PC-9 (cell line): ENCODE measurements at regions not wholly inside any gene's neighbourhood (a gene's known extent, or its start where the extent isn't known, plus 50 kb on each side); places are given as distances from the start of the nearest gene placed in this dataset.

ENCODE experiments used
- BruUV-seq: library from RNA; stranded (reverse); fragments of 400-500 nt; replicated peaks from 2 replicates; lab custom pipeline; 2021; lab: Mats Ljungman, UMichigan
- CTCF ChIA-PET: fragments of 300-600 bp; sonication (Branson Sonifier 250); formaldehyde crosslinking; loops from one replicate; lab custom pipeline; 2022; ENCODE audit warnings: antibody characterized with exemption; lab: Charles Lee
- POLR2A ChIA-PET: fragments of 300-600 bp; sonication (Branson Sonifier 250); formaldehyde crosslinking; loops from one replicate; lab custom pipeline; 2022; ENCODE audit warnings: antibody characterized with exemption; ENCODE audit not compliant: unreplicated experiment; lab: Charles Lee
- DNase-seq, 2 experiments: peaks; one replicate each; pipeline versions ENCODE4 v3.0.0 to v3.0.0-alpha.2; 2015 to 2022; ENCODE audit warnings: mixed read lengths in 1 of 2
- H2AFZ ChIP-seq: fragments of 200-600 bp; sonication (generic); 2 replicates; pipeline ENCODE4 v1.8.1; 2017; ENCODE audit warnings: antibody characterized with exemption
- H3F3A ChIP-seq: fragments of 200-600 bp; sonication (generic); 2 replicates; pipeline ENCODE4 v1.8.1; 2017; ENCODE audit warnings: antibody characterized with exemption, mild to moderate bottlenecking, low read depth; ENCODE audit not compliant: insufficient read depth
- H3K27ac ChIP-seq: fragments of 200-600 bp; sonication (generic); 2 replicates; pipeline ENCODE4 v1.6.1; 2016; ENCODE audit warnings: mixed run types
- H3K27me3 ChIP-seq: fragments of 200-600 bp; sonication (generic); 2 replicates; pipeline ENCODE4 v1.6.1; 2016; ENCODE audit warnings: low read depth, mixed run types; ENCODE audit not compliant: insufficient read depth
- H3K36me3 ChIP-seq: fragments of 200-600 bp; sonication (generic); 2 replicates; pipeline ENCODE4 v1.6.1; 2016; ENCODE audit warnings: low read depth, mixed run types
- H3K4me1 ChIP-seq: fragments of 200-600 bp; sonication (generic); replicated peaks from 2 replicates; pipeline ENCODE4 v1.6.1; 2016; ENCODE audit warnings: mixed run types; ENCODE audit not compliant: insufficient read depth
- H3K4me2 ChIP-seq: fragments of 200-600 bp; sonication (generic); 2 replicates; pipeline ENCODE4 v1.6.1; 2017; ENCODE audit warnings: mixed run types
- H3K4me3 ChIP-seq: fragments of 200-600 bp; sonication (generic); 2 replicates; pipeline ENCODE4 v1.6.1; 2016; ENCODE audit warnings: mixed run types
- H3K79me2 ChIP-seq: fragments of 200-600 bp; sonication (generic); 2 replicates; pipeline ENCODE4 v1.6.1; 2017; ENCODE audit warnings: low read depth, mixed run types
- H3K9me2 ChIP-seq: fragments of 200-600 bp; sonication (generic); 2 replicates; pipeline ENCODE4 v1.8.1; 2017; ENCODE audit warnings: mild to moderate bottlenecking; ENCODE audit not compliant: insufficient read depth
- H3K9me3 ChIP-seq: fragments of 200-600 bp; sonication (generic); 2 replicates; pipeline ENCODE4 v1.8.1; 2016; ENCODE audit warnings: low read depth; ENCODE audit not compliant: insufficient read depth
- H4K20me1 ChIP-seq: fragments of 200-600 bp; sonication (generic); 2 replicates; pipeline ENCODE4 v1.8.1; 2017; ENCODE audit not compliant: insufficient read depth
- CTCF ChIP-seq: fragments of 200-600 bp; sonication (generic); conservative IDR thresholded peaks from 2 replicates; pipeline ENCODE4 v1.6.1; 2017; ENCODE audit warnings: mixed run types, antibody characterized with exemption, mild to moderate bottlenecking, moderate library complexity
- EZH2 ChIP-seq: fragments of 200-600 bp; sonication (generic); IDR thresholded peaks from 2 replicates; pipeline ENCODE4 v1.8.0; 2017; ENCODE audit warnings: antibody characterized with exemption, low read depth
- intact Hi-C: fragments of 100-400 bp; cut with micrococcal nuclease; formaldehyde crosslinking; loops from one replicate; pipeline ENCODE4 v1.10.0; 2022; ENCODE audit not compliant: unreplicated experiment

- no peaks in the 10 kb centered on the region for H3K9me3 ChIP-seq
- no peak overlapping the region for H3K27ac ChIP-seq
- peak overlapping the region; percentile 20; the same call in 1 of the 2 replicates for H3K4me2 ChIP-seq
- no peaks in the 10 kb centered on the region for H4K20me1 ChIP-seq
- H3K9me2 ChIP-seq = no peaks in the 10 kb centered on the region
- no peak overlapping the region for H3K4me3 ChIP-seq
- CTCF ChIA-PET = no interaction called here
- no peaks in the 10 kb centered on the region for H3K27me3 ChIP-seq
- H2AFZ ChIP-seq = peak overlapping the region; percentile 52; the same call in 1 of the 2 replicates
- no peak for TF ChIP-seq EZH2
- TF ChIP-seq CTCF = no peak
- H3K79me2 ChIP-seq = no peaks in the 10 kb centered on the region
- no peaks in the 10 kb centered on the region for H3K36me3 ChIP-seq
- H3K4me1 ChIP-seq = peaks cover 11% of the 10 kb centered on the region
- no peak for DNase-seq
- intact Hi-C loops = no loop called here
- POLR2A ChIA-PET = no interaction called here
- 0 out of 2 replicates have a peak, but pooled peaks cover 6% of the 10 kb centered on the region for H3F3A ChIP-seq
- no TSS peak for BruUV-seq
Measured at GRCh38 chr17:72305472-72305871, 184.7 kb downstream of the SOX9 start.

- ChIA-PET CTCF (no interaction called here), POLR2A (no interaction called here)
- Histone ChIP-seq H3K4me3 (no peak overlapping the region), H3K9me2 (no peaks in the 10 kb centered on the region), H4K20me1 (no peaks in the 10 kb centered on the region), H3K27me3 (no peaks in the 10 kb centered on the region), H3K27ac (no peak overlapping the region), H3K4me1 (peaks cover 11% of the 10 kb centered on the region), H3F3A (0 out of 2 replicates have a peak, but pooled peaks cover 6% of the 10 kb centered on the region), H3K4me2 (peak overlapping the region; percentile 20; the same call in 1 of the 2 replicates), H2AFZ (peak overlapping the region; percentile 52; the same call in 1 of the 2 replicates), H3K9me3 (no peaks in the 10 kb centered on the region), H3K79me2 (no peaks in the 10 kb centered on the region), H3K36me3 (no peaks in the 10 kb centered on the region)
- BruUV-seq = no TSS peak
- intact Hi-C loops = no loop called here
- TF ChIP-seq CTCF (no peak), EZH2 (no peak)
- no peak for DNase-seq
Measured at GRCh38 chr17:72306037-72306436, 185.2 kb downstream of the SOX9 start.

- TF ChIP-seq CTCF (no peak), EZH2 (no peak)
- POLR2A ChIA-PET = no interaction called here
- no peaks in the 10 kb centered on the region for H3K9me2 ChIP-seq
- no peaks in the 10 kb centered on the region for H3K27me3 ChIP-seq
- H3K27ac ChIP-seq = no peak overlapping the region
- no peaks in the 10 kb centered on the region for H3K9me3 ChIP-seq
- intact Hi-C loops = no loop called here
- no peaks in the 10 kb centered on the region for H3K79me2 ChIP-seq
- H3K36me3 ChIP-seq = no peaks in the 10 kb centered on the region
- CTCF ChIA-PET = no interaction called here
- DNase-seq = no peak
- H2AFZ ChIP-seq = no peak overlapping the region
- H3K4me1 ChIP-seq = peaks cover 11% of the 10 kb centered on the region
- H3F3A ChIP-seq = 0 out of 2 replicates have a peak, but pooled peaks cover 6% of the 10 kb centered on the region
- H4K20me1 ChIP-seq = no peaks in the 10 kb centered on the region
- no TSS peak for BruUV-seq
- no peak overlapping the region for H3K4me2 ChIP-seq
- H3K4me3 ChIP-seq = no peak overlapping the region
Measured at GRCh38 chr17:72307836-72308235, 187.0 kb downstream of the SOX9 start.
